OCI-LY3 (cell line): ENCODE measurements at regions not wholly inside any gene's neighbourhood (a gene's known extent, or its start where the extent isn't known, plus 50 kb on each side); places are given as distances from the start of the nearest gene placed in this dataset.
"Not testable (repeated sequence)": the region's sequence is repeated elsewhere in the genome, so short reads cannot be mapped to it uniquely, and the experiment has no call there.

Experiments
- H2AFZ ChIP-seq: fragments of 200-600, 300-600 bp; shearing (Covaris generic); 2 replicates; pipeline ENCODE4 v1.6.0; 2014; ENCODE audit warnings: antibody characterized with exemption, low read depth, low read length
- H3K27ac ChIP-seq: fragments of 200-600, 300-600 bp; sonication (generic); 2 replicates; pipeline ENCODE4 v1.5.1; 2014; ENCODE audit warnings: mild to moderate bottlenecking, low read length, moderate library complexity, mixed read lengths
- H3K27me3 ChIP-seq: fragments of 200-600, 300-600 bp; sonication (generic); 2 replicates; pipeline ENCODE4 v1.6.1; 2014; ENCODE audit warnings: low read depth, low read length, mixed read lengths
- H3K36me3 ChIP-seq: fragments of 200-600, 300-600 bp; sonication (generic); replicated peaks from 2 replicates; pipeline ENCODE3; 2014; ENCODE audit warnings: low read depth, low read length, mixed read lengths
- H3K4me1 ChIP-seq: fragments of 300-600, 200-600 bp; sonication (generic); 2 replicates; pipeline ENCODE4 v1.6.1; 2014; ENCODE audit warnings: low read length, mixed read lengths
- H3K4me2 ChIP-seq: fragments of 200-600, 300-600 bp; sonication (generic); 2 replicates; pipeline ENCODE4 v1.6.1; 2014; ENCODE audit warnings: low read length, mixed read lengths
- H3K4me3 ChIP-seq: fragments of 300-600, 200-600 bp; sonication (generic); 2 replicates; pipeline ENCODE4 v1.5.1; 2014; ENCODE audit warnings: antibody characterized with exemption, mild to moderate bottlenecking, low read length, moderate library complexity
- H3K79me2 ChIP-seq: fragments of 300-600, 200-600 bp; shearing (Covaris generic); 2 replicates; pipeline ENCODE4 v1.6.1; 2014; ENCODE audit warnings: mild to moderate bottlenecking, low read length, mixed read lengths
- H3K9ac ChIP-seq: fragments of 300-600, 200-600 bp; shearing (Covaris generic); 2 replicates; pipeline ENCODE4 v1.6.0; 2014; ENCODE audit warnings: mild to moderate bottlenecking, low read length, moderate library complexity
- H3K9me3 ChIP-seq: fragments of 200-600, 300-600 bp; shearing (Covaris generic); 2 replicates; pipeline ENCODE4 v1.6.1; 2014; ENCODE audit warnings: low read length, mixed read lengths; ENCODE audit not compliant: insufficient read depth
- H4K20me1 ChIP-seq: fragments of 200-600, 300-600 bp; sonication (generic); 2 replicates; pipeline ENCODE4 v1.6.1; 2016; ENCODE audit warnings: low read length, mixed read lengths; ENCODE audit not compliant: insufficient read depth

- not testable (repeated sequence) for H2AFZ ChIP-seq, H3K27ac ChIP-seq, H3K4me1 ChIP-seq, H3K4me2 ChIP-seq, H3K36me3 ChIP-seq, H3K9me3 ChIP-seq, H3K9ac ChIP-seq, H4K20me1 ChIP-seq, H3K4me3 ChIP-seq, H3K27me3 ChIP-seq, H3K79me2 ChIP-seq
These were observed 125.0 kb downstream of the NPIPA8 start for GRCh38 chr16:18211505-18211904.

- H2AFZ ChIP-seq, H3K9ac ChIP-seq, H3K4me2 ChIP-seq, H3K79me2 ChIP-seq, H3K27ac ChIP-seq, H3K4me1 ChIP-seq, H3K36me3 ChIP-seq, H3K27me3 ChIP-seq, H3K4me3 ChIP-seq, H3K9me3 ChIP-seq, H4K20me1 ChIP-seq: not testable (repeated sequence)
These were observed 131.8 kb downstream of the NPIPA8 start for GRCh38 chr16:18204786-18205185.

- H3K4me2 ChIP-seq, H4K20me1 ChIP-seq, H3K36me3 ChIP-seq, H3K9ac ChIP-seq, H3K27ac ChIP-seq, H3K79me2 ChIP-seq, H3K27me3 ChIP-seq, H3K9me3 ChIP-seq, H3K4me3 ChIP-seq, H2AFZ ChIP-seq, H3K4me1 ChIP-seq: not testable (repeated sequence)
These were observed 132.2 kb downstream of the NPIPA8 start for GRCh38 chr16:18204309-18204708.

GRCh38 chr16:18201511-18201910 lies 135.0 kb downstream of the NPIPA8 start:
- H2AFZ ChIP-seq, H3K79me2 ChIP-seq, H4K20me1 ChIP-seq, H3K9me3 ChIP-seq, H3K4me2 ChIP-seq, H3K27me3 ChIP-seq, H3K4me3 ChIP-seq, H3K4me1 ChIP-seq, H3K27ac ChIP-seq, H3K9ac ChIP-seq, H3K36me3 ChIP-seq: not testable (repeated sequence)

GRCh38 chr16:18192389-18192788 lies 144.1 kb downstream of the NPIPA8 start:
- H3K9me3 ChIP-seq, H3K27ac ChIP-seq, H3K4me2 ChIP-seq, H3K4me1 ChIP-seq, H3K36me3 ChIP-seq, H3K9ac ChIP-seq, H3K27me3 ChIP-seq, H2AFZ ChIP-seq, H3K79me2 ChIP-seq, H3K4me3 ChIP-seq, H4K20me1 ChIP-seq: not testable (repeated sequence)

GRCh38 chr16:18190179-18190578 lies 146.4 kb downstream of the NPIPA8 start:
- H3K9me3 ChIP-seq, H3K4me2 ChIP-seq, H3K4me1 ChIP-seq, H3K79me2 ChIP-seq, H3K27me3 ChIP-seq, H3K9ac ChIP-seq, H3K27ac ChIP-seq, H2AFZ ChIP-seq, H4K20me1 ChIP-seq, H3K36me3 ChIP-seq, H3K4me3 ChIP-seq: not testable (repeated sequence)

- not testable (repeated sequence) for H3K79me2 ChIP-seq, H2AFZ ChIP-seq, H3K4me3 ChIP-seq, H3K27ac ChIP-seq, H3K4me2 ChIP-seq, H4K20me1 ChIP-seq, H3K9ac ChIP-seq, H3K4me1 ChIP-seq, H3K9me3 ChIP-seq, H3K36me3 ChIP-seq, H3K27me3 ChIP-seq
These were observed 151.8 kb downstream of the NPIPA8 start for GRCh38 chr16:18184755-18185154.

GRCh38 chr16:18181028-18181427 lies 155.5 kb downstream of the NPIPA8 start:
- H4K20me1 ChIP-seq, H3K36me3 ChIP-seq, H3K27ac ChIP-seq, H3K4me2 ChIP-seq, H2AFZ ChIP-seq, H3K9me3 ChIP-seq, H3K4me1 ChIP-seq, H3K79me2 ChIP-seq, H3K4me3 ChIP-seq, H3K27me3 ChIP-seq, H3K9ac ChIP-seq: not testable (repeated sequence)

- not testable (repeated sequence) for H3K4me2 ChIP-seq, H3K4me3 ChIP-seq, H3K9me3 ChIP-seq, H4K20me1 ChIP-seq, H3K9ac ChIP-seq, H3K79me2 ChIP-seq, H3K27ac ChIP-seq, H3K4me1 ChIP-seq, H2AFZ ChIP-seq, H3K27me3 ChIP-seq, H3K36me3 ChIP-seq
These were observed 162.5 kb downstream of the NPIPA8 start for GRCh38 chr16:18173945-18174497.

- H4K20me1 ChIP-seq, H3K9me3 ChIP-seq, H3K27me3 ChIP-seq, H3K79me2 ChIP-seq, H3K9ac ChIP-seq, H2AFZ ChIP-seq, H3K36me3 ChIP-seq, H3K4me1 ChIP-seq, H3K27ac ChIP-seq, H3K4me3 ChIP-seq, H3K4me2 ChIP-seq: not testable (repeated sequence)
These were observed 174.2 kb downstream of the NPIPA8 start for GRCh38 chr16:18162293-18162692.
